H9 (cell line): ENCODE measurements at regions not wholly inside any gene's neighbourhood (a gene's known extent, or its start where the extent isn't known, plus 50 kb on each side); places are given as distances from the start of the nearest gene placed in this dataset.
"Not testable (repeated sequence)": the region's sequence is repeated elsewhere in the genome, so short reads cannot be mapped to it uniquely, and the experiment has no call there.

Source experiments
- DNase-seq: peaks from one replicate; pipeline ENCODE4 v3.0.0-alpha.2; 2017
- H2AFZ ChIP-seq: one replicate; pipeline ENCODE4 v1.6.1; 2013; ENCODE audit warnings: mild to moderate bottlenecking, low read length, control low read depth, moderate library complexity
- H2AK5ac ChIP-seq: 2 replicates; pipeline ENCODE4 v1.6.1; 2013; ENCODE audit warnings: low read length, control low read depth, mixed read lengths; ENCODE audit not compliant: insufficient read length
- H2BK120ac ChIP-seq: one replicate; pipeline ENCODE4 v1.6.1; 2013; ENCODE audit warnings: low read depth, mild to moderate bottlenecking, low read length, control low read depth, inconsistent platforms; ENCODE audit not compliant: poor library complexity, severe bottlenecking
- H2BK12ac ChIP-seq: 2 replicates; pipeline ENCODE4 v1.6.1; 2013; ENCODE audit warnings: low read length, control low read depth, mixed read lengths, low read depth; ENCODE audit not compliant: insufficient read length
- H2BK15ac ChIP-seq: 2 replicates; pipeline ENCODE4 v1.6.1; 2013; ENCODE audit warnings: low read depth, low read length, control low read depth
- H2BK20ac ChIP-seq: one replicate; pipeline ENCODE4 v1.6.1; 2013; ENCODE audit warnings: low read depth, mild to moderate bottlenecking, low read length, control low read depth, inconsistent platforms; ENCODE audit not compliant: poor library complexity, severe bottlenecking
- H2BK5ac ChIP-seq: 2 replicates; pipeline ENCODE4 v1.6.1; 2013; ENCODE audit warnings: low read length, control low read depth, mixed read lengths; ENCODE audit not compliant: insufficient read length
- H3K14ac ChIP-seq: 2 replicates; pipeline ENCODE4 v1.6.1; 2013; ENCODE audit warnings: low read length, control low read depth; ENCODE audit not compliant: insufficient read depth
- H3K18ac ChIP-seq: 2 replicates; pipeline ENCODE4 v1.6.1; 2013; ENCODE audit warnings: low read depth, mild to moderate bottlenecking, mixed read lengths, low read length, control low read depth; ENCODE audit not compliant: insufficient read length
- H3K23ac ChIP-seq: 2 replicates; pipeline ENCODE4 v1.6.1; 2013; ENCODE audit warnings: low read length, control low read depth, mixed read lengths, low read depth; ENCODE audit not compliant: insufficient read length
- H3K23me2 ChIP-seq: 2 replicates; pipeline ENCODE4 v1.6.1; 2013; ENCODE audit warnings: low read depth, mild to moderate bottlenecking, mixed read lengths, low read length, control low read depth; ENCODE audit not compliant: insufficient read length, poor library complexity, severe bottlenecking
- H3K27ac ChIP-seq: 2 replicates; pipeline ENCODE4 v1.5.1; 2013; ENCODE audit warnings: low read length, control low read depth, mixed read lengths, low read depth; ENCODE audit not compliant: insufficient read length
- H3K27me3 ChIP-seq: 2 replicates; pipeline ENCODE4 v1.6.1; 2013; ENCODE audit warnings: low read length, control low read depth, inconsistent platforms; ENCODE audit not compliant: insufficient read depth
- H3K4ac ChIP-seq: 2 replicates; pipeline ENCODE4 v1.6.1; 2013; ENCODE audit warnings: low read depth, mild to moderate bottlenecking, control low read depth, inconsistent platforms, low read length, moderate library complexity
- H3K4me1 ChIP-seq: 2 replicates; pipeline ENCODE4 v1.6.1; 2013; ENCODE audit warnings: low read length, control low read depth, inconsistent platforms; ENCODE audit not compliant: insufficient read depth
- H3K4me2 ChIP-seq: 2 replicates; pipeline ENCODE4 v1.6.1; 2013; ENCODE audit warnings: low read length, control low read depth, mixed read lengths; ENCODE audit not compliant: insufficient read length, insufficient read depth
- H3K56ac ChIP-seq: 2 replicates; pipeline ENCODE4 v1.6.1; 2013; ENCODE audit warnings: low read depth, mild to moderate bottlenecking, mixed read lengths, low read length, control low read depth; ENCODE audit not compliant: insufficient read length
- H3K79me1 ChIP-seq: 2 replicates; pipeline ENCODE4 v1.6.1; 2013; ENCODE audit warnings: low read depth, mild to moderate bottlenecking, moderate library complexity, low read length, control low read depth, inconsistent platforms; ENCODE audit not compliant: insufficient read depth, poor library complexity, severe bottlenecking
- H3K79me2 ChIP-seq: 2 replicates; pipeline ENCODE4 v1.6.1; 2013; ENCODE audit warnings: low read length, control low read depth, inconsistent platforms; ENCODE audit not compliant: insufficient read depth
- H3K9ac ChIP-seq: 2 replicates; pipeline ENCODE4 v1.6.1; 2013; ENCODE audit warnings: low read length, control low read depth, mixed read lengths; ENCODE audit not compliant: insufficient read length; ENCODE audit errors: extremely low read depth
- H3K9me3 ChIP-seq: one replicate; pipeline ENCODE4 v1.6.1; 2013; ENCODE audit warnings: low read depth, low read length, inconsistent platforms; ENCODE audit not compliant: control insufficient read depth
- H3T11ph ChIP-seq: one replicate; pipeline ENCODE4 v1.6.1; 2013; ENCODE audit warnings: mild to moderate bottlenecking, low read length, control low read depth, inconsistent platforms
- H4K20me1 ChIP-seq: one replicate; pipeline ENCODE4 v1.6.1; 2013; ENCODE audit not compliant: control insufficient read depth, insufficient read length, insufficient read depth
- H4K5ac ChIP-seq: 2 replicates; pipeline ENCODE4 v1.6.1; 2013; ENCODE audit warnings: low read depth, mild to moderate bottlenecking, mixed read lengths, low read length, control low read depth; ENCODE audit not compliant: insufficient read length
- H4K8ac ChIP-seq: replicated peaks from 2 replicates; pipeline ENCODE4 v1.6.1; 2013; ENCODE audit warnings: low read length, control low read depth, mixed read lengths, low read depth; ENCODE audit not compliant: insufficient read length
- H4K91ac ChIP-seq: 2 replicates; pipeline ENCODE4 v1.6.1; 2013; ENCODE audit warnings: low read depth, mild to moderate bottlenecking, moderate library complexity, mixed read lengths, low read length, control low read depth; ENCODE audit not compliant: insufficient read length
- H3K27ac Mint-ChIP-seq, 3 experiments: 2 replicates in 2 of 3; 3 replicates in 1 of 3; pipeline ENCODE4 v1.8.0; 2020 to 2021; ENCODE audit warnings: mixed read lengths in 3 of 3, mild to moderate bottlenecking in 1 of 3, moderate library complexity in 1 of 3
- H3K27me3 Mint-ChIP-seq: 2 replicates; pipeline ENCODE4 v1.8.0; 2021; ENCODE audit warnings: low read depth, mild to moderate bottlenecking, moderate library complexity, mixed read lengths
- H3K36me3 Mint-ChIP-seq, 3 experiments: 2 replicates in 2 of 3; 3 replicates in 1 of 3; pipeline ENCODE4 v1.8.0; 2020 to 2021; ENCODE audit warnings: low read depth in 3 of 3, mixed read lengths in 3 of 3; ENCODE audit not compliant: insufficient read depth in 1 of 3
- H3K4me1 Mint-ChIP-seq, 2 experiments: 2 replicates each; pipeline ENCODE4 v1.8.0; 2020; ENCODE audit warnings: mixed read lengths in 2 of 2
- H3K4me3 Mint-ChIP-seq, 2 experiments: 2 replicates in 1 of 2; 3 replicates in 1 of 2; pipeline ENCODE4 v1.8.0; 2020 to 2021; ENCODE audit warnings: mild to moderate bottlenecking in 2 of 2, mixed read lengths in 2 of 2, moderate library complexity in 1 of 2
- H3K9me3 Mint-ChIP-seq, 2 experiments: 2 replicates in 1 of 2; 3 replicates in 1 of 2; pipeline ENCODE4 v1.8.0; 2020; ENCODE audit warnings: mild to moderate bottlenecking in 2 of 2, mixed read lengths in 2 of 2, moderate library complexity in 1 of 2
- CTCF ChIP-seq: fragments of 200-600 bp; sonication (generic); conservative IDR thresholded peaks from 3 replicates; pipeline ENCODE4 v1.8.0; 2021; ENCODE audit warnings: antibody characterized with exemption, mild to moderate bottlenecking
- WGBS: extraction: QIAGEN DNeasy Blood & Tissue Kit; methylation state at CpG from one replicate; pipeline ENCODE4 v1.1.7; 2013; ENCODE audit warnings: missing lambda C conversion rate, low lambda C conversion rate, mixed read lengths; ENCODE audit not compliant: insufficient read length; ENCODE audit errors: extremely low coverage; 5-methylcytosine and 5-hydroxymethylcytosine counted together

GRCh38 chr2:59816075-59816474 lies 737.4 kb downstream of the BCL11A start:
- Mint-ChIP-seq H3K9me3 (no peaks in the 10 kb centered on the region), H3K27me3 (peaks cover 1% of the 10 kb centered on the region; the same call in 1 of the 2 replicates), H3K36me3 (no peaks in the 10 kb centered on the region), H3K4me3 (no peak overlapping the region), H3K27ac (no peak overlapping the region), H3K4me1 (peaks cover 7 to 8% of the 10 kb centered on the region in 2 experiments)
- Histone ChIP-seq H4K8ac (no peak overlapping the region), H2AK5ac (no peak overlapping the region), H3K23ac (no peak overlapping the region), H3K56ac (no peak overlapping the region), H3K27ac (no peak overlapping the region), H2AFZ (no peak overlapping the region), H4K91ac (no peak overlapping the region), H3K9ac (no peak overlapping the region), H2BK5ac (no peak overlapping the region), H3K18ac (no peak overlapping the region), H3K79me1 (no peaks in the 10 kb centered on the region), H3K4ac (no peak overlapping the region), H2BK120ac (no peak overlapping the region), H3K4me1 (peaks cover 6% of the 10 kb centered on the region; the same call in 1 of the 2 replicates), H2BK15ac (no peak overlapping the region), H3K27me3 (no peaks in the 10 kb centered on the region), H3K79me2 (no peaks in the 10 kb centered on the region), H3K4me2 (no peak overlapping the region), H3K23me2 (no peaks in the 10 kb centered on the region), H4K20me1 (no peaks in the 10 kb centered on the region), H3T11ph (no peak overlapping the region), H4K5ac (no peak overlapping the region), H2BK12ac (no peak overlapping the region), H3K14ac (no peak overlapping the region), H2BK20ac (no peak overlapping the region), H3K9me3 (no peaks in the 10 kb centered on the region)
- no peak for TF ChIP-seq CTCF
- no CpG with 5 or more reads among the region's 1 CpG for WGBS
- no peak for DNase-seq

GRCh38 chr2:59810283-59810682 lies 743.2 kb downstream of the BCL11A start:
- not testable (repeated sequence) for H3K79me2 ChIP-seq, H4K8ac ChIP-seq, H3K4me3 Mint-ChIP-seq, H2BK120ac ChIP-seq, H3K27ac Mint-ChIP-seq, H2BK15ac ChIP-seq, H3K9ac ChIP-seq, H3K36me3 Mint-ChIP-seq, H3K4me1 ChIP-seq, H3K9me3 Mint-ChIP-seq, H3K18ac ChIP-seq, H3K4me1 Mint-ChIP-seq, H2AK5ac ChIP-seq, H3K27me3 ChIP-seq, H4K20me1 ChIP-seq, H3K79me1 ChIP-seq, H3K23me2 ChIP-seq, H3K23ac ChIP-seq, H3T11ph ChIP-seq, H3K4ac ChIP-seq, H4K5ac ChIP-seq, H3K9me3 ChIP-seq, H3K14ac ChIP-seq, H3K4me2 ChIP-seq, H3K56ac ChIP-seq, H2BK12ac ChIP-seq, H2BK20ac ChIP-seq, H3K27ac ChIP-seq, H2BK5ac ChIP-seq, DNase-seq, H4K91ac ChIP-seq, H2AFZ ChIP-seq, H3K27me3 Mint-ChIP-seq
- WGBS: no CpG with 5 or more reads among the region's 2 CpGs
